NB4 (cell line): ENCODE measurements at regions not wholly inside any gene's neighbourhood (a gene's known extent, or its start where the extent isn't known, plus 50 kb on each side); places are given as distances from the start of the nearest gene placed in this dataset.
"Not testable (repeated sequence)": the region's sequence is repeated elsewhere in the genome, so short reads cannot be mapped to it uniquely, and the experiment has no call there.

ENCODE experiments used
- DNase-seq: peaks from one replicate; pipeline ENCODE4 v3.0.0; 2010; ENCODE audit warnings: low read depth
- H3K4me3 ChIP-seq: one replicate; pipeline ENCODE4 v1.5.1; 2011; ENCODE audit warnings: mild to moderate bottlenecking, low read depth, low read length, moderate library complexity
- CTCF ChIP-seq: IDR thresholded peaks from one replicate; pipeline ENCODE4 v1.5.1; 2012; ENCODE audit warnings: low read depth, low read length
- MAX ChIP-seq: IDR thresholded peaks from 2 replicates; pipeline ENCODE4 v1.6.1; 2011; ENCODE audit warnings: low read depth, low read length
- MYC ChIP-seq: IDR thresholded peaks from 2 replicates; pipeline ENCODE4 v1.6.1; 2011; ENCODE audit warnings: low read depth, low read length
- POLR2A ChIP-seq: IDR thresholded peaks from 2 replicates; pipeline ENCODE4 v1.6.1; 2011; ENCODE audit warnings: mild to moderate bottlenecking; ENCODE audit not compliant: insufficient read length; ENCODE audit errors: extremely low read depth

- H3K4me3 ChIP-seq = no peak overlapping the region
- no peak for DNase-seq
- TF ChIP-seq MAX (no peak), CTCF (no peak), MYC (no peak), POLR2A (no peak)
Measured at GRCh38 chrX:27350476-27350875, 112.7 kb downstream of the PPP4R3C start.

GRCh38 chrX:27336466-27337091 is 126.6 kb downstream of the PPP4R3C start:
- no peak for TF ChIP-seq POLR2A
- TF ChIP-seq MYC = peak; percentile 56
- peak; percentile 63 for TF ChIP-seq CTCF
- peak; percentile 49; the same call in 1 of the 2 replicates for TF ChIP-seq MAX
- no peak overlapping the region for H3K4me3 ChIP-seq
- DNase-seq = peak; percentile 41

GRCh38 chrX:27321632-27322031 is 141.5 kb downstream of the PPP4R3C start:
- DNase-seq = no peak
- TF ChIP-seq MAX = no peak
- no peak for TF ChIP-seq MYC
- TF ChIP-seq POLR2A = no peak
- no peak for TF ChIP-seq CTCF
- no peak overlapping the region for H3K4me3 ChIP-seq

GRCh38 chrX:27309406-27309805 is 153.7 kb downstream of the PPP4R3C start:
- DNase-seq = no peak
- no peak overlapping the region for H3K4me3 ChIP-seq
- TF ChIP-seq CTCF (no peak), MYC (no peak)

GRCh38 chrX:27307546-27307945 is 155.6 kb downstream of the PPP4R3C start:
- TF ChIP-seq CTCF (no peak), POLR2A (no peak), MYC (no peak), MAX (no peak)
- no peak for DNase-seq
- H3K4me3 ChIP-seq = no peak overlapping the region

GRCh38 chrX:27292552-27292951 is 170.6 kb downstream of the PPP4R3C start:
- not testable (repeated sequence) for DNase-seq, H3K4me3 ChIP-seq
